Caco-2 (cell line): ENCODE measurements at regions not wholly inside any gene's neighbourhood (a gene's known extent, or its start where the extent isn't known, plus 50 kb on each side); places are given as distances from the start of the nearest gene placed in this dataset.

ENCODE experiments used
- BruUV-seq: library from RNA; stranded (reverse); fragments of 400-500 nt; replicated peaks from 2 replicates; lab custom pipeline; 2021; lab: Mats Ljungman, UMichigan
- CTCF ChIA-PET: fragments of 300-600 bp; sonication (Branson Sonifier 250); formaldehyde crosslinking; loops from one replicate; lab custom pipeline; 2022; ENCODE audit warnings: antibody characterized with exemption; lab: Charles Lee
- POLR2A ChIA-PET: fragments of 300-600 bp; sonication (Branson Sonifier 250); formaldehyde crosslinking; loops from one replicate; lab custom pipeline; 2022; ENCODE audit warnings: antibody characterized with exemption; lab: Charles Lee
- DNase-seq, 2 experiments: peaks; one replicate each; pipeline versions ENCODE4 v3.0.0 to v3.0.0-alpha.2; 2020 to 2022
- H3K27me3 ChIP-seq: replicated peaks from 2 replicates; pipeline ENCODE4 v1.6.0; 2011; ENCODE audit warnings: low read length; ENCODE audit not compliant: control insufficient read depth, insufficient read depth
- H3K36me3 ChIP-seq: 2 replicates; pipeline ENCODE4 v1.5.1; 2011; ENCODE audit warnings: low read length; ENCODE audit not compliant: control insufficient read depth, insufficient read depth
- H3K4me1 ChIP-seq: fragments of 250-450 bp; sonication (Bioruptor Pico); 2 replicates; pipeline ENCODE4 v1.5.1; 2020; ENCODE audit warnings: mild to moderate bottlenecking
- H3K4me3 ChIP-seq: 2 replicates; pipeline ENCODE4 v1.5.1; 2011; ENCODE audit warnings: low read depth, mild to moderate bottlenecking, control low read depth, low read length
- H3K9me3 ChIP-seq: fragments of 250-450 bp; sonication (Bioruptor Pico); 2 replicates; pipeline ENCODE4 v1.5.1; 2020; ENCODE audit warnings: mild to moderate bottlenecking, moderate library complexity
- H3K27ac Mint-ChIP-seq: one replicate; pipeline ENCODE4 v1.8.0; 2022; ENCODE audit warnings: mixed read lengths; ENCODE audit not compliant: unreplicated experiment
- H3K27me3 Mint-ChIP-seq: one replicate; pipeline ENCODE4 v1.8.0; 2022; ENCODE audit warnings: mixed read lengths; ENCODE audit not compliant: insufficient read depth, unreplicated experiment
- H3K36me3 Mint-ChIP-seq: one replicate; pipeline ENCODE4 v1.8.0; 2022; ENCODE audit warnings: mild to moderate bottlenecking, mixed read lengths; ENCODE audit not compliant: insufficient read depth, unreplicated experiment
- H3K4me1 Mint-ChIP-seq: one replicate; pipeline ENCODE4 v1.8.0; 2022; ENCODE audit warnings: low read depth, mixed read lengths; ENCODE audit not compliant: unreplicated experiment
- H3K4me3 Mint-ChIP-seq: one replicate; pipeline ENCODE4 v1.8.0; 2022; ENCODE audit warnings: mild to moderate bottlenecking, moderate library complexity, mixed read lengths; ENCODE audit not compliant: unreplicated experiment
- H3K9me3 Mint-ChIP-seq: one replicate; pipeline ENCODE4 v1.8.0; 2022; ENCODE audit warnings: mixed read lengths; ENCODE audit not compliant: unreplicated experiment
- CTCF ChIP-seq, 2 experiments: fragments of 200-600 bp in 1 of 2; IDR thresholded peaks; 1 replicate in 1 of 2; 2 replicates in 1 of 2; pipeline versions ENCODE4 v1.5.1 to v1.8.0; 2011 to 2022; ENCODE audit warnings: antibody characterized with exemption in 1 of 2, control low read depth in 1 of 2, inconsistent platforms in 1 of 2, low read depth in 1 of 2, low read length in 1 of 2, mild to moderate bottlenecking in 1 of 2, moderate library complexity in 1 of 2; ENCODE audit not compliant: insufficient read depth in 1 of 2, severe bottlenecking in 1 of 2, unreplicated experiment in 1 of 2
- intact Hi-C: fragments of 100-400 bp; cut with micrococcal nuclease; formaldehyde crosslinking; loops from one replicate; pipeline ENCODE4 v1.10.0; 2022; ENCODE audit not compliant: unreplicated experiment

- TF ChIP-seq CTCF (IDR thresholded peaks at IDR 0.05; ENCODE audit: insufficient read depth in 1 of 2, low read depth in 1 of 2, low read length in 1 of 2, severe bottlenecking in 1 of 2, unreplicated experiment in 1 of 2) = no peak
- H3K9me3 Mint-ChIP-seq = no peaks in the 10 kb centered on the region
- H3K27ac Mint-ChIP-seq = no peak overlapping the region
- Histone ChIP-seq H3K27me3 (no peaks in the 10 kb centered on the region; the same call in 1 of the 2 replicates), H3K9me3 (no peaks in the 10 kb centered on the region; the same call in 1 of the 2 replicates), H3K4me3 (no peak overlapping the region), H3K4me1 (no peaks in the 10 kb centered on the region), H3K36me3 (no peaks in the 10 kb centered on the region)
- peaks cover 5% of the 10 kb centered on the region for H3K27me3 Mint-ChIP-seq
- no peaks in the 10 kb centered on the region for H3K36me3 Mint-ChIP-seq
- H3K4me1 Mint-ChIP-seq = no peaks in the 10 kb centered on the region
- POLR2A ChIA-PET = no interaction called here
- BruUV-seq = no TSS peak
- CTCF ChIA-PET = no interaction called here
- intact Hi-C loops = no loop called here
- DNase-seq = no peak
- H3K4me3 Mint-ChIP-seq = no peak overlapping the region
These were observed 140.7 kb downstream of the MTX3 start for GRCh38 chr5:79850316-79850822.

DNA sequence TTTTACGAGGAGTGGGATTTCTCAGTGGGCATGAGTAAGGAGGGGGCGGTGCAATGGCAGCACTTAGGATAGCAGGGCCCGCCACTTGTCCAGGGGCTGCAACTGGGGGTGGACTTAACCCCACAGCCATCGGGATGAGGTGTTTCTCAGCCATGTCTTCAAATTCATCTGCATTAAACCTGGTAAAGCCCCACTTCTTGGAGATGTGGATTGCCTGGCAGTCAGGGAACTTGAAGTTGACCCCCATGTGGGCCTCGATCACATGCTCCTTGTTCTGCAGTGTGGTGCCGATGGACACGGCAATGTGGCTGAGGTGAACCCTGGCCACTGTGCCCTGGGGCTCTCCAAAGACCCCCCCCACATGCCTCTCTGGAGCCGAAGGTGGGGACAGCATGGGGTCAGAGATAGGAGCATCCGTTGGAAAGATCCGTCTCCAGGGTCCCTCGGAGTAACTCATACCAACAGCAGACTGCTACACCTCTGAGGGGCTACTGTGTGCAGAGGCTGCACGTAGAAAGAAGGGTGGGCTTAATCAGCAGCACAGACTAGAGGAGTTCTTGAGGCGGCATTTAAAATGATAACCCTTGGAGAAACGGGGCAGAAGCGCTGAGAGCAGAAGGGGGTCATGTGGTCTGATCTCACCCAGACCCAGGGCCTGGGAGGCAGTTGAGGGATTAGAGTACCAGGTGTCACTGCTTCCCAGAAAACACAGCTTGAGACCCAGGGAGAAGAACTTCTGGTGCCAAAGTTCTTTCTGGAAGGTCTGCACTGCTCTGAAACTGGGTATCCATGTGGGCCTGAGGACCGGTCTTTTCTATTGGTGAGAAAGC is 141.4 kb downstream of the MTX3 start:
- POLR2A ChIA-PET = no interaction called here
- intact Hi-C loops = no loop called here
- BruUV-seq = no TSS peak

More for the DNA sequence above, 141.4 kb downstream of the MTX3 start:
- no peak for DNase-seq
- Histone ChIP-seq H3K36me3 (no peaks in the 10 kb centered on the region), H3K9me3 (no peaks in the 10 kb centered on the region; the same call in 1 of the 2 replicates), H3K4me1 (no peaks in the 10 kb centered on the region), H3K27me3 (no peaks in the 10 kb centered on the region; the same call in 1 of the 2 replicates), H3K4me3 (no peak overlapping the region)
- CTCF ChIA-PET = no interaction called here
- H3K27me3 Mint-ChIP-seq = peaks cover 5% of the 10 kb centered on the region
- TF ChIP-seq CTCF (IDR thresholded peaks at IDR 0.05; ENCODE audit: insufficient read depth in 1 of 2, low read depth in 1 of 2, low read length in 1 of 2, severe bottlenecking in 1 of 2, unreplicated experiment in 1 of 2) = no peak
- no peaks in the 10 kb centered on the region for H3K4me1 Mint-ChIP-seq
- no peaks in the 10 kb centered on the region for H3K9me3 Mint-ChIP-seq
- H3K36me3 Mint-ChIP-seq = no peaks in the 10 kb centered on the region
- no peak overlapping the region for H3K4me3 Mint-ChIP-seq
- no peak overlapping the region for H3K27ac Mint-ChIP-seq
